ENCODE measurements at regions not wholly inside any gene's neighbourhood (a gene's known extent, or its start where the extent isn't known, plus 50 kb on each side); places are given as distances from the start of the nearest gene placed in this dataset.
A peak's percentile ranks its signal among the peaks of the same experiment; 100 is the strongest.
"Not testable (repeated sequence)": the region's sequence is repeated elsewhere in the genome, so short reads cannot be mapped to it uniquely, and the experiment has no call there.

GRCh38 chr7:65471587-65471986 is 97.9 kb downstream of the ZNF92 start:
- no peak overlapping the region for H3K4me3 ChIP-seq (ENCODE audit: low read depth, low read length)
- no peak for TF ChIP-seq CTCF (conservative IDR thresholded peaks at IDR 0.05; ENCODE audit: low read depth, low read length)
- no peak for DNase-seq (ENCODE audit: low read depth)

- no peak for TF ChIP-seq CTCF (conservative IDR thresholded peaks at IDR 0.05; ENCODE audit: low read depth, low read length)
- H3K4me3 ChIP-seq (ENCODE audit: low read depth, low read length) = no peak overlapping the region
- no peak for DNase-seq (ENCODE audit: low read depth)
Observed at GRCh38 chr7:65475040-65475726, 101.5 kb downstream of the ZNF92 start.

GRCh38 chr7:65475734-65476319 is 102.2 kb downstream of the ZNF92 start:
- no peak overlapping the region for H3K4me3 ChIP-seq (ENCODE audit: low read depth, low read length)
- TF ChIP-seq CTCF (conservative IDR thresholded peaks at IDR 0.05; ENCODE audit: low read depth, low read length) = no peak
- DNase-seq (ENCODE audit: low read depth) = no peak

- H3K4me3 ChIP-seq (ENCODE audit: low read depth, low read length) = no peak overlapping the region
- peak; percentile 38 for TF ChIP-seq CTCF (conservative IDR thresholded peaks at IDR 0.05; ENCODE audit: low read depth, low read length)
- no peak for DNase-seq (ENCODE audit: low read depth)
Observed at GRCh38 chr7:65477326-65477725, 103.7 kb downstream of the ZNF92 start.

GRCh38 chr7:65489260-65489767 is 115.7 kb downstream of the ZNF92 start:
- DNase-seq (ENCODE audit: low read depth) = no peak
- no peak for TF ChIP-seq CTCF (conservative IDR thresholded peaks at IDR 0.05; ENCODE audit: low read depth, low read length)
- H3K4me3 ChIP-seq (ENCODE audit: low read depth, low read length) = no peak overlapping the region

GRCh38 chr7:65496697-65497096 is 123.0 kb downstream of the ZNF92 start:
- DNase-seq (ENCODE audit: low read depth); H3K4me3 ChIP-seq (ENCODE audit: low read depth, low read length): not testable (repeated sequence)

GRCh38 chr7:65503434-65504152 is 129.9 kb downstream of the ZNF92 start:
- no peak for TF ChIP-seq CTCF (conservative IDR thresholded peaks at IDR 0.05; ENCODE audit: low read depth, low read length)
- H3K4me3 ChIP-seq (ENCODE audit: low read depth, low read length) = no peak overlapping the region
- no peak for DNase-seq (ENCODE audit: low read depth)

GRCh38 chr7:65504504-65505319 is 131.1 kb downstream of the ZNF92 start:
- not testable (repeated sequence) for H3K4me3 ChIP-seq (ENCODE audit: low read depth, low read length); DNase-seq (ENCODE audit: low read depth)

- not testable (repeated sequence) for DNase-seq (ENCODE audit: low read depth); H3K4me3 ChIP-seq (ENCODE audit: low read depth, low read length)
Observed at GRCh38 chr7:65505320-65505633, 131.6 kb downstream of the ZNF92 start.

GRCh38 chr7:65508581-65509367 is 135.1 kb downstream of the ZNF92 start:
- DNase-seq (ENCODE audit: low read depth) = not testable (repeated sequence)
- H3K4me3 ChIP-seq (ENCODE audit: low read depth, low read length) = peak overlapping the region; percentile 63

Data from epithelial cell of proximal tubule (primary cell).